Hematopoietic multipotent progenitor cell treated with erythropoietin and hydrocortisone succinate and interleukin-3 and kit ligand, for 8 days (in vitro differentiated cells): ENCODE measurements at regions not wholly inside any gene's neighbourhood (a gene's known extent, or its start where the extent isn't known, plus 50 kb on each side); places are given as distances from the start of the nearest gene placed in this dataset.

ENCODE experiments used
- DNase-seq: peaks from one replicate; pipeline ENCODE4 v3.0.0-alpha.2; 2015

DNA sequence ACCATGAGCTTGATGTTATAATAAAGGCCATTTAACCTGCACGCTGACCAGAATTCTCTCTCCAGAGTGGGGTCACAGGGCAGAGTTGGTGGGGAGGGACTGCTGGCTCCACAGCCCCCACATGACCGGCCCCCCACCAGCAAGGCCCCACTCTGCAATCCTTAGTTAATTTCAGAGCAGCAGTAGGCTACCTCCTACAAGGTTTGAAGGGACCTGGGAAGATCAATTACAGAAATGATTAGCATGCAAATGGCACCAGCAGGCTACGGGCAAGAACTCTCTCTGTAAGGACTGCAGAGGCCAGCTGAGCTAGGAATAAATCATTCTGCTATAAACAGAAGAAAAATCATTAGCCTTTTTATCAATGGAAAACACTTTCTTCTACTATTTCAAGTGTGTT is 135.3 kb downstream of the C1D start:
- no peak for DNase-seq

DNA sequence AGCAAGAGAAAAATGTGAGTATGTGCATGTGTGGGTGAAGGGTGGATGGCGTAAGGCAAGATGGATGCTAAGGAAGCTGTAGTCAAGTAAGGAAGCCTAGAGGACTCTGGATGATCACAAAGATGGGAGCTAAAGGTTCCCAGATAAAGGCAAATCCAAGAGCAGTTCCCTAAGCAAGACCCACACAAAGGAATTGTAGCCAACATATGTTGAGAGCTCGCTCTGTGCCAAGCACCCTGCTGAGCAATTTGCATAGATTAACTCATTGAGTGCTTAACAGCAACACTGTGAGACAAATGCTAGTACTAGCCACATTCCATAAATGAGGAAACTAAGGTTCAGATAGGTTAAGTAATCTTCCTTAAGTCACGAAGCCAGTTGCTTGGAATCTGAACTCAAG is 132.6 kb downstream of the C1D start:
- no peak for DNase-seq

DNA sequence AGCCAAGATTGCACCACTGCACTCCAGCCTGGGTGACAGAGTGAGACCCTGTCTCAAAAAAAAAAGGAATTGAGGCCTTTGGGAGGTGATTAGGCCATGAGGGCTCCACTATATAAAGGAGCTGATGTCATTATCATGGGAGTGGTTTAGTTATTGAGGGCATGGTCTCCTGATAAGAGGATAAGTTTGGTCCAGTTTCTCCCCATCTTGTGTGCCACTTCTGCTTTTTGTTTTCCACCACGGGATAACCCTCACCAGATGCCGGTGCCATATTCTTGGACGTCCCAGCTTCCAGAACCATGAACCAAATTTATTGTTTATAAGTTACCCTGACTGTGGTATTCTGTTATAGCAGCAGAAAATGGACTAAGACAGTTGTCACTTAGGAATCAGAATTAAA is 125.8 kb downstream of the C1D start:
- DNase-seq: peak; percentile 38

DNA sequence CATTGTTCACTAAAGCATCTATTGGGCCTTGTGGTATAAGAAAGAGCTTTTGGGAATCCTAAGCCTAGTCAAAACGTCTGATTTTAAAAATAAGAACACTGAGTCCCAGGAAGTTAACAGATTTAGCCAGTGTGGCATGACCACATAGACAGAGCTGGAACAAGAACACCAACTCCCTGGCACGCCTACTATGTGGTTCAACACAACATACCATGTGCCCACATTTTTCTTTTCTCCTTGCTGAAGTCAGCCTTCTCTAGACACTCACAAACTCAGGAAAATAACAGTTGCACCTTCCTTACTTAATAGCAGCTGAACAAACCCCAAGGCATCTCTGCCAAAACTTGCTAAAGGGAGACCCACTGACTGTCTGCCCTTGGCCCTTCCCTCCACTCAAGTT is 124.8 kb downstream of the C1D start:
- no peak for DNase-seq

DNA sequence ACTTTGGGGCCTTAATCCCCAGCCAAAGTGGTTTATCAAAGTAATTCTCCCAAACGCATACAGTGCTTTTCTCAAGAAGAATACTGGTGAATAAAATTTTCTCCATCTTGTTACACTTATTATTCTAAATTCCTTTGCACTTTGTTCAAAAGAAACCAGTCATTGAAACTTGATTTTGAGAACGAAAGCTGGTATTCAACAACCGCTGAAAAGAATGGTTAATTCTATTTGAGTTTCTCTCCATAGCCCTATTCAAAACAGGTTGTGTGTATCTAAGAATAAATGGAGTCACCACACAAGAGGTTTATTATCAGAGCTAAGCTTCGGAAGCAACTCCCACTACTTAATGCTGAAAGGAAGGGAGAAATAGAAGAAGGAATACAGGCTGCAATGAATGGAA is 117.7 kb downstream of the C1D start:
- DNase-seq: no peak

DNA sequence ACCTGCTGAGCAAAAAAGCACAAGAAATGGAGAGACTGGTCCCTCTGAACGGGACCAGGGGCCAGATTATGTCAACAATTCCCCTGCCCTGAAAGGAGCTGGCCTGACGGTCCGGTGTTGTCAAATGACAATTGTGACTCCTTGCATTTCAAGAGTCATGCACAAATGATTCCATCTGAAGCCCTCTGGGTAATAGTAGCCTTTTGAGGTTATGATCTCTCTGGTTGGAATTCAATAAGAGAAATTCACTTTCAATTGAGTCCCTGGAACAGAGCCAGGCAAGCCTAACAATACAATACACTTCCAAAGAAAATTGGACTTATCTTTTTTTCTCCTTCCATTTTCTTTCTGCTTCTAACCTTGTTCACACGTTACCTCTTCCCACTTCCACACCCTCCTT is 116.9 kb downstream of the C1D start:
- DNase-seq: no peak

DNA sequence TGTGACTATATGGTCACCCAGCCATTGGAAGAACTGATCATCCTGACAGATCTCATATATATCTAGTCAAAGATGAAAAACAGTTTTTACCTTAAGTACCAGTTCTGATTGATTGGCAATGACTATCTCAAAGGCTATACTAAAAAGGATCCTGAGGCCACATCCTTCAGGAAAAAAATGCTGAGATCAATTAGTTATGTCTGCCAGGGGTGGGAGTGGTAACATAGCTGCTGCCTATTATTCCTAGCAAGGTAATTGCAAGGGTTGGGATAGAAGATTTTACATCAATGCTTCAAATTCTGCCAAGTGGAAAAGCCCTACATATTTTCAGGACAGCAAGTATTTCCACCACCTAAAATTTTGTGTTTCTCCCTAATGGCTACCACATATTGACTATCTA is 114.7 kb downstream of the C1D start:
- DNase-seq: no peak

DNA sequence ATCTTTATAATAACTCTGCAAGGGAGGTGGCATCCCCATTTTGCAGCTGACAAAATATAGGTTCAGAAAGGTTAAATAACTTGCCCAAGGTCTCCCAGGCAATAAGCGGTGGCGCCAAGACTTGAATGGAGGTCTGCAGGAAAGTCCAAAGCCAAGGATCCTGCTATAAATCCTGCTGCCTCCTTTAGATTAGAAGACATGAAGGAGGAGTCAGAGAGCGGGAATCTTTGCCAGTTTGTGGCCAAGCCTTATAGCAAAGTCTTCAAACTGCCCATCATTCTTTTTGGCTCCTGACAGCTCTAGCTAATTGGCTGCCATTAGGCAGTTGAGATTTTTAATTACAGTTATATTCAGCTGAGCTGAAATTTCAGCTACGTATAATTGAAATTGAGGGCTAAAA is 114.3 kb downstream of the C1D start:
- DNase-seq: no peak

DNA sequence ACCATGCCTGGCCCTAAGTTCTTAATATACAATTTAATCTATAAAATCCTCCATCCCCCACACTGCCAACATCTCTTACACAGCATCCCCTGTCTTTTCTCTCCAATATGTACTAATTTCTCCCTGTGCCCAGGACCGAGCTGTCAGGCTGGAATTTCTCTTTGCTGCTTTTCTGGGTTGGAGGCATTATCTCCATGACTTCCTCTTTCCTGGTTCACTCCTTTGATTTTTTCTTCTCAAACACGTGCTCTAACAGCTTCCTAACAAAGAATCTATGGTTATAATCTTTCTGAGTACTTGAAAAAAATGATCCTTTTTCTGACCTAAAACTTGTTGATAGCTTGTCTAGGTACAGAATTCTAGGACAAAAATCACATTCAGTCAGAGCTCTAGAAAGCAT is 112.8 kb downstream of the C1D start:
- DNase-seq: no peak

DNA sequence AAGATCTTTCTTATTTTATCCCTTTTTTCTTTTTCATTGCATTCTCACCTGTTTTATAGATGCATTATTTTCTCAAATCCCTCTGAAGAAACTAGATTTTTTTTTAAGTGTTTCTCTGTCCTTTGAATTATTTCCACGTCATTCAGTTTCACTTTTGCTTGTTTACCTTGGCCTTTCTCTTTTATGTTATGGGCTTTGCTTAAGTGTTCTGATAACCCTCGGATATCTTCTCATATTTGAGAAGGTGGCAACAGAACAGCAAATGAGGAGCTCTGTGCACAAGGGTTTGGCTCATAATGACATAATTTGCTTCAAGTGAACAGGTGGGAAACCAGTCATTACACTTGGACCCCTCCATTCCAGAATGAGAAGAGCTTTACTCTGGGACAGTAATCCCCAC is 111.9 kb downstream of the C1D start:
- no peak for DNase-seq

DNA sequence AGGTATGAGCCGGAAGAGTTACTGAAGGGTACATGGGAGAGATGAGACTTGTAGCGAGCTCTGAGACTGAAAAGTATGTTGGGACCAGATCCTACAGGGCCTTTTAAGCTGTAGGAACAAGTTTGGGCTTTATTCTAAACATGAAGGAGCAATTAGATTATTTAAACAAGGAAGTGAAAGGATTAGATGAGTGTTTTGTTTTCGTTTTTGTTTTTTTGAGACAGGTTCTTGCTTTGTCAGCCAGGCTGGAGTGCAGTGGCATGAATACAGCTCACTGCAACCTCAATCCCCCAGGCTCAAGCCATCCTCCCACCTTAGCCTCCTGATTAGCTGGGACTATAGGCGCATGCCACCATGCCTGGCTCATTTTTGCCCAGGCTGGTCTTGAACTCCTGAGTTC is 110.7 kb downstream of the C1D start:
- DNase-seq: no peak

DNA sequence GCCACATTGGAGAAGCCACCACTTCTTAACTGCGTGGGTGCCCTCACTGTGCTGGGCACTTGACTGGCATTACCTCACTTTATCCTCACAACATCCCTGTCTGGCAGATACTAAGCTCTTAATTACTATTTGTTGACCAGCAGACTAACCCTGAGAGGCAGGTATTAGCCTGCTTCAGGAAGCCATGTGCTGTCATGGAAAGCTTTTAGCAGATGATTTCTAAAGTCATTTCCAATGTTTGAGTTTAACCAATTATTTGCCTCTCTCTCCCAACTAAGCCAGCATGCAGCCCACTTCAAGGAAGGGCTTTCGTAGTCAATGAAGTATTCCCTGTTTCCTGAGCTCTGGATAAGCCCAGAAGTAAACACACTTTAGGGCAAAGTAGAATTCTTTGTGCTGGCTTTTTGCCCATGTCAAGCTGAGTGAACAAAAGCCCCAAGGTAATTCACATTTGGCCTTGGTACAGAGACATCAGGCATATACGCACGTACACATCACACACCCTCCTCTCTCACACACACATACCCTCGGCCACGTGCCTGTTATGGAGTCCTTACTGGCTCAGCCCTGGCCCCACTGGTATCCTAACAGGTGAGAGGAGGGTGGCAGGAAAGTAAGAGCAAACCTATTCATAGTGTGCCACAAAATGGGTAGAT is 108.6 kb downstream of the C1D start:
- DNase-seq: no peak

DNA sequence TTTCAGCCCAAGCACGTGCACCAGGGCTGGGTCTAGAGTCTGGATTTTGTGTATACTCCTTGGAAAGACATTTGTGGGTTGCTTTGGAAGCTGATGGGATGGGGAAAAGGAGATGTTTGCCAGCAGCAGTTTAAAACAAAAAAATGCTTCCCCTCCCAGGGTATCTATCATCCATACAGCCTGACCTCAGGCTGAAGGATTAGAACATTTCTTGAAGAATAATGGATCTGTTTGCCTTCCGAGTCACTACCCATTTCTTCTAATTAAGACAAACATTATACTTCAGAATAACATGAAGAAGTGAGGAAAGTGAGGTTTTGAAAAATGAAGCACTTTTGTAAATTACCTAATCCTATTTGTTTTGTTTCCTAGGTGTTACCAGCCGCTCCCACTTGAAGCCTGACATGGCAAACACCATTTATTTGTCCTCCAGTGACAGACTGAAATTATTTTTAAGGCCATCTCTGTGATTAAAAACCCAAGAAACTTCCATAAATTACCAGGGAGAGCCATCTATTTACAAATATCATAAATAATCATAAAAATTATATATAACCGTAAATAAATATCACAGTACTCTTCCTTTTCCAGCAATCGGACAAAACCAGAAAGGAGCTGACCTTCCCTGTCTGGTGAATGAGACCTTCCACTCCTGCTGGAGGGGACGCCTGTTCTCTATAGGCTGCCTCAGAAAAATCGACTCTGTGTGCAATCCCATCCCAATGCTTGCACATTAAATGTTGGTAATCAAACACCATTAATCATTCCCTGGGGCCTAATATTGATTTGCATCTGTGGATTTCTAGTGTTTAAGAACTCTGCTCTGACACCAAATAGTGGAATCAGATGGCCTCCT is 106.8 kb downstream of the C1D start:
- no peak for DNase-seq

DNA sequence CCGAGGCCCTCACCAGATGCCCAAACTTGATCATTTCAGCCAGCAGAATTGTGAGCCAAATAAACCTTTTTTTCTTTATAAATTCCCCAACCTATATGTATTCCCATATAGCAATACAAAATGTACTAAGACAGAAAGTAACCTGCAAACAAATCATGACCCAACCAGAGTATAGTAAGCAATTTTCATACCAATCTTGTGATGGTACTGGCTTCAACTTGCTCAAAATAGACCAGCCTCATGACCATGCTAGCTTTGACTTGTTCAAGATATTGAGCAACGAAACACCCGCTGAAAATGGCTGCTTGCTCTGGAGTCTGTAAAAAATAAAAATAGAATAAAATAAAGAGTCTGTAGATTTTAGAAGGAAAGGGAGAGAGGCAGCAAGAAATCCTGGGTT is 97.6 kb downstream of the C1D start:
- no peak for DNase-seq

DNA sequence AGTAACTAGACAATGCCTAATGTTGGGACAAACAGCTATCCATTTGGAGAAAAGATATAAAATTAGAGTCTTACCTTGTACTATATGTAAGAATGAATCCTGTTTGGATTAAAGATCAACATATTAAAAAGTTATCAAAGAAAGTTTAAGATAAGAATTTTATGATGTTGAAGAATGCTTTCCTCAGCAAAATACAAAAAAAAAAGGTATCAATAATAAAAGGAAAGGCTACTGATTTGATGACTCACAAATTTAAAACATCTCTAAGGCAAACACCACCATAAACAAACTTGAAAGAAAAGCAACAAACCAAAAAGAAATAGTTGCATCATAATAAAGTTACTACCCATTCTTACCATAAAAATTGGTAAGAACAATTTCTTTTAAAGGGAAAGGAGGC is 92.7 kb downstream of the C1D start:
- DNase-seq: no peak

DNA sequence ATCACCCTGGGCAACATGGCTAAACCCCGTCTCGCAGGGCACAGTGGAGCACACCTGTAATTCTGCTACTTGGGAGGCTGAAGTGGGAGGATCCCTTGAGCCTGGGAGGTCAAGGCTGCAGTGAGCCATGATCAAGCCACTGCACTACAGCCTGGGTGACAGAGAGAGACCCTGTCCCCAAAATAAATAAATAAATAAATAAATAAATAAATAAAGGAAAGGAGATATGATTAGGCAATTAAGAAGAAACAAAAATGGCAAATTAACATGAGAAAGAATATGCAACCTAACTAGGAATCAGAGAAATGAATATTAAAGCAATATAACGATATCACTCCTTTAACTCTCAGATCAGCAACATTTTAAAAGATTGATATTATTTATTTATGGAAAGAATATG is 92.3 kb downstream of the C1D start:
- DNase-seq: no peak

DNA sequence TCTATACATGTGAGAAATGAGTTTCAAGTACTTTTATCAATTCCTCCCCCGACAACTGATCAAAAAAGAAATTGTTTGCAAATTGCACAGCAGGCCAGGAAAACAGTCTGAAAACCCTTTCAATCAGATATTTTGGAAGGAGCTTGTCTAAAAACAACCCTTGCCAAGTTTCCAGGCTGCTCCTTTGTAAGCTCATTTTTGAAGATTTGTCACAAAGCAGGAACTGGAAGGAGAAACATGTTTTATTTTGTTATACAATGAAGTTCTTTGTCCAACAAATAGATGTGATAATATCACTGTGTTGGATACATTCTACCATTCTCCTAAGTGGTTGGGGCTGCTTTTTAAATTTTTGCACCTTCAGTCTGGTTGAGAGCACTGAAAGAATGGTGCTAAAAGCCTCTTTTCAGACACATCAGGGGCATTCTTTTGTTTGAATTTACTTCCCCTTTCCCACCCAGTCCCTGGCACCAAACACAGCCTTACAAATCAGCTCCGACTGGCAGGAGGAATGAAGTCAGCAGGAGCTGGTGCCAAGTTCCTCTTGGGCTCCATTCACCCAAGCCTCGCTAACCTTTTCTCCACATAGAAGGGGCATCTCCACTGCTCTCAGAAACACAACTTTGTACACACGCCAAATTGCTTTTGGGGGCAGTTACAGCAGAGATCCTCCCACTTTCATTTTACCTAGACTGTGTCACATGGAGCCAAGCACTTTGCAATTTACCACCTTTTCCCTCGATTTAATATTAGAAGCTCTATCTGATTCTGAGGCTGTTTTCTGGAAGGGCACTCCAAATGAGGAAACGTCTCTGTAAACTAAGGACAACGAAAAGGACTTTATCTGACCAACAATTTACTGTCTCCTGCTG is 88.0 kb downstream of the C1D start:
- DNase-seq: peak; percentile 13

DNA sequence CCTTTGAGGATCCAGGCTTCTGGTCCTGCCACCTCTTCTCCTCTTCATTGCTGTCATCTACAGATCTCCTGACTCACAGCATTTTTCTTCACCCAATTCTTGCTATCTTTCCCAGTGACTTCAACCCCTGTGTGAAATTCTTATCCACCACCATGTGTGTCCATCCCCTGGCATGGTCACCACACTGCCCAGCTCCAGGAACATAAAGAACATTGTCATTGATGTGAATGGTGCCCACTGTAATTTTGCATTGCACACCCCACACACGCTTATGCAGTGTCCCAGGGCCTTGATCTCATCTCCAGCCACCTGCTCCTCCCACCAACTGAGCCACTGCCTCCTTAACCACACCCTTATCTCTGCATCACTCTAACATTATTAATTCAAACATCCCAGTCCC is 85.3 kb downstream of the C1D start:
- DNase-seq: no peak

DNA sequence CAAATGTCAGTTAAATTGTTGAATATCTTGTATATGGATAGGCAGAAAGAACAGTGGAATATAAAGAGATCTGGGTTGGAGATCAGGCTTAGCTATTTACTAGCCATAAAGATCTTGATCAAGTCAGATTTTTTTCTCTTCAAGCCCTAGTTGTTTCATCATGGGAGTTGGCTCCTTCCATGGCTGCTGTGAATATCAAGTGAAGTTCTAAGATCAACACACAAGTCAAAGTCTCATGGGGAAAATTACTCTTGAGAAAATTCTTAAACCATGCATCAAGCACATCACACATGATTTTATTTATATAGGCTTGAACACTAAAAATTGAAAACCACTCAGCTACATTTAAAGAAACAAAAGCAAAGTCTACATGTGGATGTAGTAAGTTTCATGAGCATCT is 79.8 kb downstream of the C1D start:
- no peak for DNase-seq

DNA sequence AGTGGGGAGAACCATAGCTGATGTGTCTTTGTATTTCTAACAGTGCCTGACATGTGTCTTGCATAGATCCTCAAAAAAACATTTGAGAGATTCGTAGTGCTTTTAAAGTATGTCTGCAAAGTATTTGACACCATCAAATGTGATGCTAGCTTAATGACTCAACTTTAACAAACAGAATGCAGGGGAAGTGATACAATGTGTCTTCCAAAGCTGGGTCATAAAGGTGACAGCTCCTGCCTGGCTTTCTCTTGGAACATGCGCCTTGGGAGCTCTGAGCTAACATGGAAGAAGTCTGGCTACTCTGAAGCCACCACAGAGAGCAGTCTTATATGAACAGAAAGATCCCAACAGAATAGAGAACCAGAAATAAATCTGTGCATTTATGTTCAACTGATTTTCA is 78.2 kb downstream of the C1D start:
- DNase-seq: no peak

DNA sequence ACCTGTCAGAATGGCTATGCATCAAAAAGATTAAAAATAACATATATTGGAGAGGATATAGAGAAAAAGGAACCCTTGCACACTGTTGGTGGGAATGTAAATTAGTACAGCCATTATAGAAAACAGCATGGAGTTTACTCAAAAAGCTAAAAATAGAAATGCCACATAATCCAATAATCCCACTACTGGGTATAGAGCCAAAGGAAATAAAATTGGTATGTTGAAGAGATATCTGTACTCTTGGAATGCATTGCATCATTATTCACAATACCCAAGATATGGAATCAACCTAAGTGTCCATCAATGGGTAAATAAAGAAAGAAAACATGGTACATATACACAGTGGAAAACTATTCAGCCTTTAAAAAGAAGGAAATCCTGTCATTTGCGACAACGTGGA is 77.2 kb downstream of the C1D start:
- DNase-seq: no peak

DNA sequence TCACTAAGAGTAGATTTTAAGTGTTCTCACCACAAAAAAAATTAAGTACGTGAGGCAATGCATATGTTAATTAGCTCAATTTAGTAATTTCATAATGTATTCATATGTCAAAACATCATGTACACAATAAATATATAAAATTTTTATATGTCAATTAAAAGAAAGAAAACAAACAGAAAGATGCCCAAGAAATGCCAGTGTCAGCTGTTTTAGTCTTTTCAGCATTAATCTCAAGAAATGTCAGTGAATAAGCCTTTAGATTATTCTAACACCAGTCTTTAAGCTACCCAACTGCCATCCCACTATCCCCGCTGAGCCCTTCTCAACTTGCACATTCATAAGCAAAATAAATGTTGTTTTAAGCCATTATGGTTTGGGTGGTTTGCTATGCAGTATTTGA is 76.5 kb downstream of the C1D start:
- no peak for DNase-seq
